Prostate gland (tissue), 2 donors: ENCODE measurements at regions not wholly inside any gene's neighbourhood (a gene's known extent, or its start where the extent isn't known, plus 50 kb on each side); places are given as distances from the start of the nearest gene placed in this dataset.

Experiments used
- DNase-seq: peaks from one replicate; pipeline ENCODE4 v3.0.0-alpha.2; 2019; ENCODE audit warnings: low spot score
- H3K27ac ChIP-seq, 2 donors: fragments of 200-600 bp; sonication (generic); 2 replicates each; pipeline ENCODE4 v1.5.1; 2017 to 2019
- H3K27me3 ChIP-seq: fragments of 200-600 bp; sonication (generic); replicated peaks from 2 replicates; pipeline ENCODE4 v1.5.1; 2019; ENCODE audit not compliant: insufficient read depth
- H3K36me3 ChIP-seq, 2 donors: fragments of 200-600 bp; sonication (generic); 1 replicate in 1 of 2; 2 replicates in 1 of 2; pipeline versions ENCODE4 v1.5.1 to v1.8.1; 2017 to 2019
- H3K4me1 ChIP-seq: fragments of 200-600 bp; sonication (generic); replicated peaks from 2 replicates; pipeline ENCODE4 v1.5.1; 2019
- H3K4me3 ChIP-seq, 2 donors: fragments of 200-600 bp; sonication (generic); 2 replicates each; pipeline ENCODE4 v1.5.1; 2017 to 2019
- H3K9me3 ChIP-seq: fragments of 200-600 bp; sonication (generic); 2 replicates; pipeline ENCODE4 v1.5.1; 2017
- POLR2A ChIP-seq: fragments of 450-650 bp; IDR thresholded peaks from one replicate; pipeline ENCODE4 v1.6.1; 2016; ENCODE audit warnings: antibody characterized with exemption, mild to moderate bottlenecking
- POLR2AphosphoS5 ChIP-seq: sonication (generic); formaldehyde crosslinking; IDR thresholded peaks from one replicate; pipeline ENCODE4 v1.6.1; 2017; ENCODE audit warnings: antibody characterized with exemption
- WGBS: methylation state at CpG from one replicate; pipeline ENCODE4 v1.1.5; 2018; 5-methylcytosine and 5-hydroxymethylcytosine counted together
- intact Hi-C: fragments of 100-400 bp; cut with DNase I; formaldehyde crosslinking; loops from one replicate; pipeline ENCODE4 v1.14.2; 2022
- TF ChIP-seq, protein P1 (sequence below), 4 experiments: fragments of 200-600 bp in 2 of 4; fragments of 450-650 bp in 2 of 4; sonication (generic) in 2 of 4; IDR thresholded peaks; 1 replicate in 3 of 4; 2 replicates in 1 of 4; pipeline ENCODE4 v1.5.1; 2016 to 2019; ENCODE audit warnings: antibody characterized with exemption in 4 of 4, mild to moderate bottlenecking in 2 of 4, moderate library complexity in 2 of 4

DNA sequence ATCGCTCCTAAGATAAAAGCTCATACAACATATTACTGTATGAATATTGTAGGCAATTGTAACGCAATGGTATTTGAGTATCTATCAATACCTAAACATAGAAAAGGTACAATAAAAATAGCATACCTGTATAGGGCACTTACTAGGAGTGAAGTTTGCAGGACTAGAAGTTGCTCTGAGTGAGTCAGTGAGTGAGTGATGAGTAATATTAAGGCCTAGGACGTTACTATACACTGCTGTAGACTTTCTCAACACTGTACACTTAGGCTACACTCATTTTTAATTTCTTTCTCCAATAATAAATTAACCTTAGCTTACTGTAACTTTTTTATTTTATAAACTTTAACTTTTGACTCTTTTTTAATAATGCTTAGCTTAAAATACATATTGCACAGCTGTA lies 546.9 kb downstream of the HACE1 start:
- H3K4me1 ChIP-seq, result no peaks in the 10 kb centered on the region
- WGBS, result 95% methylated on average over 3 of the region's 3 CpGs
- H3K27me3 ChIP-seq, result no peaks in the 10 kb centered on the region
- no peak for TF ChIP-seq POLR2AphosphoS5
- no peak for TF ChIP-seq POLR2A
- TF ChIP-seq, protein P1, sequence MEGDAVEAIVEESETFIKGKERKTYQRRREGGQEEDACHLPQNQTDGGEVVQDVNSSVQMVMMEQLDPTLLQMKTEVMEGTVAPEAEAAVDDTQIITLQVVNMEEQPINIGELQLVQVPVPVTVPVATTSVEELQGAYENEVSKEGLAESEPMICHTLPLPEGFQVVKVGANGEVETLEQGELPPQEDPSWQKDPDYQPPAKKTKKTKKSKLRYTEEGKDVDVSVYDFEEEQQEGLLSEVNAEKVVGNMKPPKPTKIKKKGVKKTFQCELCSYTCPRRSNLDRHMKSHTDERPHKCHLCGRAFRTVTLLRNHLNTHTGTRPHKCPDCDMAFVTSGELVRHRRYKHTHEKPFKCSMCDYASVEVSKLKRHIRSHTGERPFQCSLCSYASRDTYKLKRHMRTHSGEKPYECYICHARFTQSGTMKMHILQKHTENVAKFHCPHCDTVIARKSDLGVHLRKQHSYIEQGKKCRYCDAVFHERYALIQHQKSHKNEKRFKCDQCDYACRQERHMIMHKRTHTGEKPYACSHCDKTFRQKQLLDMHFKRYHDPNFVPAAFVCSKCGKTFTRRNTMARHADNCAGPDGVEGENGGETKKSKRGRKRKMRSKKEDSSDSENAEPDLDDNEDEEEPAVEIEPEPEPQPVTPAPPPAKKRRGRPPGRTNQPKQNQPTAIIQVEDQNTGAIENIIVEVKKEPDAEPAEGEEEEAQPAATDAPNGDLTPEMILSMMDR (IDR thresholded peaks at IDR 0.05), result no peak
- H3K9me3 ChIP-seq, result no peaks in the 10 kb centered on the region
- H3K4me3 ChIP-seq, result no peak overlapping the region
- H3K27ac ChIP-seq, result no peak overlapping the region
- intact Hi-C loops, result no loop called here
- no peak for DNase-seq
- no peaks in the 10 kb centered on the region for H3K36me3 ChIP-seq

DNA sequence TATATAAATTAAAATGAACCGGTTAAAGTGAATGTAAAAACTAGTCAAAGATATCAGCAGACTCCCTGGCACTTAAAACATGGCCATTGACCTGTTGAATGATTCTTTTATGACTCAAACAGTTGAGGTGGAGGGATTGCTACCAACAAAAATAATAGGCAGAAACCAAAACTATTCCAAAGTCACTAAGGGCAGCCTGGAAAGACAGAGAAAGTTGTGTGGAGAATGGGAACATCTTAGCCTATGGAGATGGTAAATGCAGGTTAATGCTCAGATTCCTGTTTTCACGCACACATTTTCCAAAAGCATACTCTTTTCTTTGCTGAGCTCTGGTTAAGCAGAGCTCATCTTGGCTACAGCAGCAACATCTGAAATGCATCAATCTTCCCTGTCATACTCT lies 553.5 kb downstream of the HACE1 start:
- Histone ChIP-seq H3K4me1 (no peaks in the 10 kb centered on the region), H3K4me3 (no peak overlapping the region), H3K36me3 (no peaks in the 10 kb centered on the region), H3K27ac (no peak overlapping the region), H3K27me3 (no peaks in the 10 kb centered on the region), H3K9me3 (no peaks in the 10 kb centered on the region)
- no peak for TF ChIP-seq POLR2A
- TF ChIP-seq POLR2AphosphoS5, result no peak
- TF ChIP-seq, protein P1 (IDR thresholded peaks at IDR 0.05), result no peak
- DNase-seq, result no peak
- 91% methylated on average over 2 of the region's 2 CpGs for WGBS
- intact Hi-C loops, result no loop called here

DNA sequence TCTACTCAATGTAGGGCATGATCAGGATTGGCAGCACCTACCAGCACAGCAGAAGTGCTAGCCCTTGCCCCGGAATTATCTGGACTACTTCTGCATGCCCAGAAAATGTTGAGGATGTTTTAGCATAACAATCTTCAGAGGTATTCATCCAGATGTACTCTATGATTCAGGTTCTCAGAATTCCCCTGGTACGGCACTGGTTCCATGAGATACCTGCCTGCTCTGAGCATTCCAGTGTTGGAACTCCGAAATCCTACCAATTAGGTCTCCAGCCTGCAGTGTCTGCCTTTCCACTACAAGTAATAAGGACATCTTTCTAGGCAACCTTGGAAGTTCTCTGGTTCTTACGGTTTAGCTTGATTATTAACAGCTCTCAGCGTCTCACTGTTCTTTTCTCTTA lies 554.5 kb downstream of the HACE1 start:
- no peaks in the 10 kb centered on the region for H3K27me3 ChIP-seq
- 93% methylated on average over 5 of the region's 5 CpGs for WGBS
- H3K27ac ChIP-seq, result no peak overlapping the region
- H3K9me3 ChIP-seq, result no peaks in the 10 kb centered on the region
- TF ChIP-seq, protein P1 (IDR thresholded peaks at IDR 0.05), result no peak
- no peak for TF ChIP-seq POLR2AphosphoS5
- no peak for TF ChIP-seq POLR2A
- H3K4me1 ChIP-seq, result no peaks in the 10 kb centered on the region
- no peak for DNase-seq
- H3K4me3 ChIP-seq, result no peak overlapping the region
- intact Hi-C loops, result no loop called here
- H3K36me3 ChIP-seq, result no peaks in the 10 kb centered on the region

DNA sequence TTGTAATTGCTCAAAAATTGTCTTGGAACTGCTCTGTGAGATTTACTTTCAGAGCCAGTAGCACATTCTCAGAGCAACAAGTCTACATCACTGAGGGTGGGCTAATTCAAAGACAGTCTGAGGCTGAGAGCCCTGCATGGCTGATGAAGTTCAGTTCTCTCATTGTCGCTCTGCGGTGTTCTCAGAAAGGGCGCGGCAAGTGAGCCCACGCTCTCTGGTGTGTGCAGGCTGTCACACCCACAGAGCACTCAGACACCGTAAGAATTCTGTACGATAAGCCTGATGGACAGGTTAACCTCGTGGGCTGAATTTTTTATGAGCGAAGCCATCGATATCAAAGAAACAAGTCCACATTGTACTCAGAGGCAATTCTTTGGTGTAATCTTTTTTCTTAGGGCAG lies 557.8 kb downstream of the HACE1 start:
- no peak for TF ChIP-seq POLR2A
- TF ChIP-seq, protein P1 (IDR thresholded peaks at IDR 0.05), result no peak
- no peak for TF ChIP-seq POLR2AphosphoS5
- 61% methylated on average over 10 of the region's 10 CpGs for WGBS
- H3K4me1 ChIP-seq, result no peaks in the 10 kb centered on the region
- intact Hi-C loops, result no loop called here
- no peaks in the 10 kb centered on the region for H3K9me3 ChIP-seq
- no peaks in the 10 kb centered on the region for H3K36me3 ChIP-seq
- H3K4me3 ChIP-seq, result no peak overlapping the region
- H3K27ac ChIP-seq, result no peak overlapping the region
- no peaks in the 10 kb centered on the region for H3K27me3 ChIP-seq
- DNase-seq, result no peak

DNA sequence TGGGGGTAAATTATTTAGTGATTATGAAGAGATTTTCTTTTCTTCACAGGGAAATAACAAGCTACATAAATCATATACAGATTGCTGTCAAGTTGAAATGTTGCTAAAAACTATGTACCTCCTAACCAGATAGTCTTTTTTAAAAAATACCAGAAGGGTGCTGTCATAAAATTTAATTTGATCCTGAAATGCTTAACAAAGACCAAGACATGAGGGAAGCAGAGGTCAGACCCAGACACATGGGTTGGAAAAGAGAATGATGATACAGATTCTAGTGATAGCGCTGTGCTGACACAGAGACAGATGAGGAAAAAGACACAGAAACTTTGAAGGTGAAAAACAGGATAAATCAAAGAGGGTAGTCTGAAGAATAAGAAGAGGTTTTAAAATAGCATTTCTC lies 573.1 kb downstream of the HACE1 start:
- intact Hi-C loops, result no loop called here
- Histone ChIP-seq H3K4me3 (no peak overlapping the region), H3K9me3 (no peaks in the 10 kb centered on the region), H3K36me3 (no peaks in the 10 kb centered on the region), H3K4me1 (no peaks in the 10 kb centered on the region), H3K27ac (no peak overlapping the region), H3K27me3 (no peaks in the 10 kb centered on the region)
- TF ChIP-seq, protein P1 (IDR thresholded peaks at IDR 0.05), result no peak
- TF ChIP-seq POLR2AphosphoS5, result no peak
- no peak for TF ChIP-seq POLR2A
- 94% methylated on average over 1 of the region's 1 CpG for WGBS
- no peak for DNase-seq
